22Rv1 (cell line): ENCODE measurements at regions not wholly inside any gene's neighbourhood (a gene's known extent, or its start where the extent isn't known, plus 50 kb on each side); places are given as distances from the start of the nearest gene placed in this dataset.

Experiments
- CTCF ChIP-seq: fragments of 450-650 bp; IDR thresholded peaks from 2 replicates; pipeline ENCODE4 v1.5.1; 2017; ENCODE audit warnings: mild to moderate bottlenecking
- ZFX ChIP-seq: fragments of 450-650 bp; IDR thresholded peaks from 2 replicates; pipeline ENCODE4 v1.6.1; 2017; ENCODE audit warnings: antibody characterized with exemption, borderline replicate concordance

- no peak for TF ChIP-seq CTCF
- no peak for TF ChIP-seq ZFX
Measured at GRCh38 chr2:116922414-116922813, 892.1 kb upstream of the DDX18 start.
